HepG2 (cell line): ENCODE measurements at regions not wholly inside any gene's neighbourhood (a gene's known extent, or its start where the extent isn't known, plus 50 kb on each side); places are given as distances from the start of the nearest gene placed in this dataset.

ENCODE experiments used
- ATAC-seq: fragments of 200-7000 bp; cut with Tn5 transposase; 3 replicates; pipeline ENCODE4 v1.9.1; 2020; ENCODE audit warnings: mild to moderate bottlenecking, moderate library complexity
- BruUV-seq: library from RNA; stranded (reverse); fragments of 400-500 nt; replicated peaks from 2 replicates; lab custom pipeline; 2021; lab: Mats Ljungman, UMichigan
- CTCF ChIA-PET: fragments of 300-600 bp; formaldehyde crosslinking; extraction: SDS; loops from one replicate; lab custom pipeline; 2021; ENCODE audit warnings: low total read pairs, inconsistent platforms, low intra/inter-chr PET ratio; lab: Yijun Ruan, JAX
- POLR2A ChIA-PET: fragments of 350-600 bp; sonication (Branson Sonifier 250); formaldehyde crosslinking; loops from one replicate; lab custom pipeline; 2020; ENCODE audit warnings: antibody characterized with exemption, inconsistent platforms; lab: Yijun Ruan, JAX
- DNase-seq: peaks from one replicate; pipeline ENCODE4 v3.0.0-alpha.2; 2015; ENCODE audit warnings: low spot score
- FAIRE-seq: peaks from 3 replicates; lab custom pipeline; 2011; peaks lifted over from hg19 to GRCh38; lab: Jason Lieb, UNC
- H2AFZ ChIP-seq: one replicate; pipeline ENCODE4 v1.6.1; 2011; ENCODE audit warnings: low read length, inconsistent platforms
- H3K27ac ChIP-seq: fragments of 300-600 bp; 3 replicates; pipeline ENCODE4 v1.8.0; 2011; ENCODE audit warnings: mixed run types, mild to moderate bottlenecking, mixed read lengths, low read length, inconsistent platforms; ENCODE audit not compliant: insufficient read depth; ENCODE audit errors: extremely low read length
- H3K27me3 ChIP-seq, 2 experiments: fragments of 200-600 bp in 1 of 2; 2 replicates in 1 of 2; 3 replicates in 1 of 2; pipeline versions ENCODE4 v1.6.0 to v1.8.0; 2011; ENCODE audit warnings: low read length in 2 of 2, mild to moderate bottlenecking in 2 of 2, moderate library complexity in 2 of 2, inconsistent platforms in 1 of 2; ENCODE audit not compliant: insufficient read depth in 2 of 2, control insufficient read depth in 1 of 2
- H3K36me3 ChIP-seq, 2 experiments: fragments of 200-600 bp in 1 of 2; replicated peaks in 1 of 2; 2 replicates in 1 of 2; 3 replicates in 1 of 2; pipeline versions ENCODE4 v1.5.1 to v1.8.0; 2011; ENCODE audit warnings: low read length in 2 of 2, inconsistent platforms in 1 of 2; ENCODE audit not compliant: insufficient read depth in 2 of 2, control insufficient read depth in 1 of 2
- H3K4me1 ChIP-seq: 2 replicates; pipeline ENCODE4 v1.5.1; 2012; ENCODE audit warnings: low read length, inconsistent platforms; ENCODE audit not compliant: insufficient read depth
- H3K4me2 ChIP-seq: 2 replicates; pipeline ENCODE4 v1.6.0; 2011; ENCODE audit warnings: low read depth, low read length, inconsistent platforms
- H3K4me3 ChIP-seq, 3 experiments: fragments of 200-600 bp in 1 of 3; sonication (generic), shearing (Covaris generic) in 1 of 3; replicated peaks in 1 of 3; 2 replicates each; pipeline ENCODE4 v1.5.1; 2011 to 2016; ENCODE audit warnings: low read length in 3 of 3, inconsistent platforms in 2 of 3, low read depth in 2 of 3, mild to moderate bottlenecking in 2 of 3, control low read depth in 1 of 3, mixed read lengths in 1 of 3; ENCODE audit not compliant: insufficient read depth in 1 of 3
- H3K79me2 ChIP-seq: one replicate; pipeline ENCODE4 v1.6.1; 2011; ENCODE audit warnings: low read length, inconsistent platforms; ENCODE audit not compliant: insufficient read depth
- H3K9ac ChIP-seq: 2 replicates; pipeline ENCODE4 v1.6.0; 2011; ENCODE audit warnings: mild to moderate bottlenecking, low read depth, low read length, inconsistent platforms; ENCODE audit not compliant: insufficient read depth
- H3K9me3 ChIP-seq: 2 replicates; pipeline ENCODE4 v1.5.1; 2012; ENCODE audit warnings: mild to moderate bottlenecking, low read length
- H4K20me1 ChIP-seq: 2 replicates; pipeline ENCODE4 v1.6.0; 2011; ENCODE audit warnings: inconsistent platforms, mild to moderate bottlenecking, low read length, moderate library complexity; ENCODE audit not compliant: insufficient read depth
- GTF2F1 ChIP-seq: fragments of 150-350 bp; IDR thresholded peaks from 2 replicates; pipeline ENCODE4 v1.6.1; 2014; ENCODE audit warnings: low read length
- HNRNPK ChIP-seq: fragments of 200-400 bp; formaldehyde crosslinking; IDR thresholded peaks from 2 replicates; pipeline ENCODE4 v1.6.1; 2018; ENCODE audit warnings: low read length, low read depth, moderate library complexity, mild to moderate bottlenecking; ENCODE audit not compliant: poor library complexity, severe bottlenecking
- NRL ChIP-seq: sonication (generic); formaldehyde crosslinking; IDR thresholded peaks from 2 replicates; pipeline ENCODE4 v1.5.0; 2020; ENCODE audit warnings: missing genetic modification reagents, mild to moderate bottlenecking, moderate library complexity, borderline replicate concordance
- PCBP2 ChIP-seq: fragments of 200-400 bp; formaldehyde crosslinking; optimal IDR thresholded peaks from 2 replicates; pipeline ENCODE3; 2018; ENCODE audit warnings: low read length, low read depth; ENCODE audit not compliant: poor library complexity, severe bottlenecking
- SMARCE1 ChIP-seq: fragments of 450-650 bp; IDR thresholded peaks from 2 replicates; pipeline ENCODE4 v1.6.1; 2017; ENCODE audit warnings: borderline replicate concordance
- ZGPAT ChIP-seq: IDR thresholded peaks from 2 replicates; pipeline ENCODE4 v1.6.1; 2016; ENCODE audit warnings: mild to moderate bottlenecking
- WGBS: methylation state at CpG from one replicate; pipeline ENCODE4 v1.1.6; 2017; ENCODE audit warnings: low lambda C conversion rate; 5-methylcytosine and 5-hydroxymethylcytosine counted together
- in situ Hi-C: cut with HindIII; loops from 2 replicates; pipeline ENCODE4 v1.10.0; 2017; ENCODE audit warnings: low pct_unique_long_range_greater_than_20kb; ENCODE audit not compliant: extremely low pct_ligation_motif_present
- intact Hi-C: fragments of 100-400 bp; cut with micrococcal nuclease; formaldehyde crosslinking; loops from one replicate; pipeline ENCODE4 v1.10.0; 2022; ENCODE audit not compliant: unreplicated experiment

GRCh38 chr21:37974081-37974480 lies 57.8 kb upstream of the KCNJ6 start (continued):
- TF ChIP-seq ZGPAT (no peak), SMARCE1 (no peak), GTF2F1 (no peak)

DNA sequence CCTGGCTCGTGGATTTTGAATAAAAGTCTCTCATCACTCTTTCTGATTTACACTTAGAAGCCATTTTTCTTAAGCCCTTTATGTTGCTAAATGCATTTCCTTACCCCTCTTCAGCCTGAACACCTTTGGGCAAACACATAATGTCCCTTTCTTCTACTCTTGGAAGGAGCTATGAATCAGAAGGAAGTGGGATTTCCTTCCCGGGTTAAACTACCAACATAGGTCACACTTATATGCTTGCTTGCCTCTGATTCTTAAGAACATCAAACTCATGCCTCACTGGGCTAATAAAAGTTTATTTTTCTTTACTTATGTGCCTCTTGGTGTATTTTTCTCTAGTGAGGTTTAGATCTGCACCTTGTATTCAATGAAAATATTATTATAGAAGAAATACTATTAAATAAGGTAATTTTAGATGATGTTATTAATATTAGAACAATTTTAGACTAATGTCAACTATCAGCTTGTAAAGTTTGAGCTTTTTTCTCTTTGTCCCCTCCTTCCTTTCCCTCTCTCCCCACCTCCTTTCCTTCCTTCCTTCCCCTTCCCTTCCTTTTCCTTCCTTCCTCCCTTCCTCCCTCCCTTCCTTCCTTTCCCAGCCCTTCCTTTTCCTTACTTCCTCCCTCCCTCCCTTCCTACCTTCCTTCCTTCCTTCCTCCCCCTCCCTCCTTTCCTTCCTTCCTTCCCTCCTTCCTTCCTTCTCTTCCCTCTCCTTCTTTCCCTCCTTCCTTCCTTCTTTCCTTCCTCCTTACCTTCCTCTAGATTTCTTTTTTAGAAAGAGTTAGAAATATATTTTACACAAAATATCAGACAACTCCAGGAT lies 66.5 kb upstream of the KCNJ6 start:
- ATAC-seq (no peak), DNase-seq (no peak), FAIRE-seq (no peak)
- Histone ChIP-seq H3K4me3 (no peak overlapping the region), H3K79me2 (no peaks in the 10 kb centered on the region), H3K4me1 (no peaks in the 10 kb centered on the region), H2AFZ (no peak overlapping the region), H3K9me3 (no peaks in the 10 kb centered on the region), H3K27ac (no peak overlapping the region), H3K27me3 (no peaks in the 10 kb centered on the region), H3K4me2 (no peak overlapping the region), H3K9ac (no peak overlapping the region), H4K20me1 (no peaks in the 10 kb centered on the region), H3K36me3 (no peaks in the 10 kb centered on the region)
- no TSS peak for BruUV-seq
- POLR2A ChIA-PET, result no interaction called here
- CTCF ChIA-PET, result no interaction called here
- intact Hi-C loops (no loop called here), in situ Hi-C loops (loop anchor here (10.0 kb wide), 1 partner anchor 62 kb away; no protein-coding TSS in a partner anchor)
- TF ChIP-seq HNRNPK (peak; percentile 79), NRL (no peak), PCBP2 (peak; percentile 79)
- 0% methylated on average over 2 of the region's 2 CpGs for WGBS
